WTC11 (cell line): ENCODE measurements at regions not wholly inside any gene's neighbourhood (a gene's known extent, or its start where the extent isn't known, plus 50 kb on each side); places are given as distances from the start of the nearest gene placed in this dataset.

Experiments
- ATAC-seq: fragments of 200-7000 bp; cut with Tn5 transposase; 2 replicates; pipeline ENCODE4 v1.10.0; 2021; ENCODE audit warnings: mild to moderate bottlenecking, moderate library complexity
- CTCF ChIA-PET: fragments of 300-600 bp; sonication (Branson Sonifier 250); formaldehyde crosslinking; loops from one replicate; lab custom pipeline; 2021; ENCODE audit warnings: antibody characterized with exemption; lab: Charles Lee
- POLR2A ChIA-PET: fragments of 350-600 bp; sonication (Branson Sonifier 250); formaldehyde crosslinking; loops from one replicate; lab custom pipeline; 2021; ENCODE audit warnings: antibody characterized with exemption; lab: Charles Lee
- DNase-seq: peaks from one replicate; pipeline ENCODE4 v3.0.0; 2021; ENCODE audit warnings: low spot score
- H3K27ac Mint-ChIP-seq: 2 replicates; pipeline ENCODE4 v1.8.0; 2021; ENCODE audit warnings: mixed read lengths
- H3K27me3 Mint-ChIP-seq: 2 replicates; pipeline ENCODE4 v1.8.0; 2021; ENCODE audit warnings: low read depth, mild to moderate bottlenecking, moderate library complexity, mixed read lengths
- H3K36me3 Mint-ChIP-seq: 2 replicates; pipeline ENCODE4 v1.8.0; 2021; ENCODE audit warnings: mixed read lengths
- H3K4me1 Mint-ChIP-seq: 2 replicates; pipeline ENCODE4 v1.8.0; 2022; ENCODE audit warnings: mixed read lengths
- H3K4me3 Mint-ChIP-seq: 2 replicates; pipeline ENCODE4 v1.8.0; 2021; ENCODE audit warnings: mild to moderate bottlenecking, moderate library complexity, mixed read lengths
- H3K9me3 Mint-ChIP-seq: 2 replicates; pipeline ENCODE4 v1.8.0; 2021; ENCODE audit warnings: mixed read lengths
- ARID4B ChIP-seq: sonication (generic); formaldehyde crosslinking; IDR thresholded peaks from 2 replicates; pipeline ENCODE4 v1.8.0; 2023; ENCODE audit warnings: missing genetic modification reagents, mild to moderate bottlenecking, borderline replicate concordance
- CDX4 ChIP-seq: fragments of 250-450 bp; sonication (Bioruptor Pico); IDR thresholded peaks from 2 replicates; pipeline ENCODE4 v1.9.0; 2021; ENCODE audit warnings: moderate library complexity, mild to moderate bottlenecking, inconsistent platforms, borderline replicate concordance
- CREM ChIP-seq: sonication (generic); formaldehyde crosslinking; IDR thresholded peaks from 2 replicates; pipeline ENCODE4 v1.8.1; 2022; ENCODE audit warnings: mild to moderate bottlenecking, missing genetic modification reagents, moderate library complexity
- CTCF ChIP-seq: fragments of 200-600 bp; IDR thresholded peaks from 2 replicates; pipeline ENCODE4 v1.8.0; 2022; ENCODE audit warnings: antibody characterized with exemption
- FOXP1 ChIP-seq: sonication (generic); formaldehyde crosslinking; IDR thresholded peaks from 2 replicates; pipeline ENCODE4 v1.8.0; 2022; ENCODE audit warnings: missing genetic modification reagents, mild to moderate bottlenecking, moderate library complexity, borderline replicate concordance
- FOXP4 ChIP-seq: sonication (generic); formaldehyde crosslinking; IDR thresholded peaks from 2 replicates; pipeline ENCODE4 v1.8.0; 2022; ENCODE audit warnings: mild to moderate bottlenecking, missing genetic modification reagents
- GRHL2 ChIP-seq: fragments of 250-450 bp; sonication (Bioruptor Pico); IDR thresholded peaks from 2 replicates; pipeline ENCODE4 v1.8.0; 2022; ENCODE audit warnings: mild to moderate bottlenecking, moderate library complexity; ENCODE audit not compliant: insufficient replicate concordance, severe bottlenecking
- GTF2I ChIP-seq: fragments of 250-450 bp; sonication (Bioruptor Pico); conservative IDR thresholded peaks from 2 replicates; pipeline ENCODE4 v1.4.0; 2021; ENCODE audit warnings: mild to moderate bottlenecking
- JAZF1 ChIP-seq: fragments of 250-450 bp; sonication (Bioruptor Pico); IDR thresholded peaks from 2 replicates; pipeline ENCODE4 v1.9.0; 2021; ENCODE audit warnings: moderate library complexity, mild to moderate bottlenecking, inconsistent platforms
- JUN ChIP-seq: sonication (generic); formaldehyde crosslinking; IDR thresholded peaks from 2 replicates; pipeline ENCODE4 v1.8.0; 2023; ENCODE audit warnings: mild to moderate bottlenecking, missing genetic modification reagents
- MAX ChIP-seq: sonication (generic); formaldehyde crosslinking; IDR thresholded peaks from 2 replicates; pipeline ENCODE4 v1.8.0; 2022; ENCODE audit warnings: mild to moderate bottlenecking, missing genetic modification reagents
- MYBL2 ChIP-seq: sonication (generic); formaldehyde crosslinking; IDR thresholded peaks from 2 replicates; pipeline ENCODE4 v1.8.1; 2023; ENCODE audit warnings: mild to moderate bottlenecking, moderate library complexity, missing genetic modification reagents
- NFATC4 ChIP-seq: fragments of 250-450 bp; sonication (Bioruptor Pico); IDR thresholded peaks from 2 replicates; pipeline ENCODE4 v1.9.0; 2021; ENCODE audit warnings: mild to moderate bottlenecking
- NFE2L1 ChIP-seq: sonication (generic); formaldehyde crosslinking; IDR thresholded peaks from 2 replicates; pipeline ENCODE4 v1.8.1; 2023; ENCODE audit warnings: missing genetic modification reagents
- NFYB ChIP-seq: sonication (generic); formaldehyde crosslinking; conservative IDR thresholded peaks from 2 replicates; pipeline ENCODE4 v1.8.0; 2022; ENCODE audit warnings: low read depth, missing genetic modification reagents
- NR2C2 ChIP-seq: sonication (generic); formaldehyde crosslinking; IDR thresholded peaks from 2 replicates; pipeline ENCODE4 v1.8.0; 2022; ENCODE audit warnings: mild to moderate bottlenecking, missing genetic modification reagents
- PRRX2 ChIP-seq: fragments of 250-450 bp; sonication (Bioruptor Pico); IDR thresholded peaks from 2 replicates; pipeline ENCODE4 v1.8.0; 2021; ENCODE audit warnings: mild to moderate bottlenecking
- SMAD3 ChIP-seq: sonication (generic); formaldehyde crosslinking; IDR thresholded peaks from 2 replicates; pipeline ENCODE4 v1.8.0; 2022; ENCODE audit warnings: missing genetic modification reagents, mild to moderate bottlenecking, borderline replicate concordance
- SOX15 ChIP-seq: fragments of 250-450 bp; sonication (Bioruptor Pico); IDR thresholded peaks from 2 replicates; pipeline ENCODE4 v1.9.0; 2021; ENCODE audit warnings: mild to moderate bottlenecking
- STAT6 ChIP-seq: sonication (generic); formaldehyde crosslinking; conservative IDR thresholded peaks from 2 replicates; pipeline ENCODE4 v1.8.1; 2023; ENCODE audit warnings: mild to moderate bottlenecking, low read depth, missing genetic modification reagents, moderate library complexity
- TP53 ChIP-seq: sonication (generic); formaldehyde crosslinking; IDR thresholded peaks from 2 replicates; pipeline ENCODE4 v1.8.1; 2023; ENCODE audit warnings: mild to moderate bottlenecking, missing genetic modification reagents
- ZMAT4 ChIP-seq: fragments of 250-450 bp; sonication (Bioruptor Pico); IDR thresholded peaks from 2 replicates; pipeline ENCODE4 v1.9.0; 2021; ENCODE audit warnings: mild to moderate bottlenecking
- ZNF219 ChIP-seq: sonication (generic); formaldehyde crosslinking; IDR thresholded peaks from 2 replicates; pipeline ENCODE4 v1.8.0; 2023; ENCODE audit warnings: missing genetic modification reagents, mild to moderate bottlenecking, borderline replicate concordance
- ZNF423 ChIP-seq: fragments of 250-450 bp; sonication (Bioruptor Pico); IDR thresholded peaks from 2 replicates; pipeline ENCODE4 v2.1.2; 2022; ENCODE audit warnings: mild to moderate bottlenecking, moderate library complexity
- ZNF671 ChIP-seq: fragments of 250-450 bp; sonication (Bioruptor Pico); IDR thresholded peaks from 2 replicates; pipeline ENCODE4 v1.8.0; 2021; ENCODE audit warnings: mild to moderate bottlenecking

- H3K36me3 Mint-ChIP-seq = no peaks in the 10 kb centered on the region
- DNase-seq (no peak), ATAC-seq (no peak)
- H3K4me1 Mint-ChIP-seq = 0 out of 2 replicates have a peak, but pooled peaks cover 6% of the 10 kb centered on the region
- POLR2A ChIA-PET = no interaction called here
- no peaks in the 10 kb centered on the region for H3K27me3 Mint-ChIP-seq
- no peak overlapping the region for H3K4me3 Mint-ChIP-seq
- H3K27ac Mint-ChIP-seq = no peak overlapping the region
- CTCF ChIA-PET = no interaction called here
- no peak for TF ChIP-seq ZNF219 (CRISPR knock-in tag)
- TF ChIP-seq GTF2I (CRISPR knock-in tag) = no peak
- TF ChIP-seq MYBL2 = no peak
- TF ChIP-seq STAT6 (CRISPR knock-in tag) = no peak
- no peak for TF ChIP-seq NR2C2 (CRISPR knock-in tag)
- TF ChIP-seq NFATC4 (CRISPR knock-in tag) = no peak
- no peak for TF ChIP-seq FOXP4 (CRISPR knock-in tag)
- no peak for TF ChIP-seq ZNF671 (CRISPR knock-in tag)
- TF ChIP-seq ZMAT4 = no peak
- TF ChIP-seq TP53 (CRISPR knock-in tag) = no peak
- no peak for TF ChIP-seq GRHL2 (CRISPR knock-in tag)
- TF ChIP-seq FOXP1 (CRISPR knock-in tag) = no peak
- TF ChIP-seq CDX4 (CRISPR knock-in tag) = no peak
- no peak for TF ChIP-seq PRRX2 (CRISPR knock-in tag)
- no peak for TF ChIP-seq CTCF
- no peak for TF ChIP-seq MAX (CRISPR knock-in tag)
- no peaks in the 10 kb centered on the region for H3K9me3 Mint-ChIP-seq
Observed at GRCh38 chr1:102186536-102186935, 189.8 kb upstream of the OLFM3 start.

GRCh38 chr1:102185260-102185659 is 188.5 kb upstream of the OLFM3 start:
- 0 out of 2 replicates have a peak, but pooled peaks cover 6% of the 10 kb centered on the region for H3K4me1 Mint-ChIP-seq
- no peak for ATAC-seq
- H3K4me3 Mint-ChIP-seq = no peak overlapping the region
- ChIA-PET CTCF (no interaction called here), POLR2A (no interaction called here)
- no peak for DNase-seq
- TF ChIP-seq CREM (CRISPR knock-in tag) (no peak), FOXP1 (CRISPR knock-in tag) (no peak), ZNF423 (no peak), ARID4B (no peak), SOX15 (no peak), JAZF1 (CRISPR knock-in tag) (no peak), JUN (CRISPR knock-in tag) (no peak), SMAD3 (CRISPR knock-in tag) (no peak), NFE2L1 (no peak), NFYB (CRISPR knock-in tag) (no peak), MYBL2 (no peak)
- H3K36me3 Mint-ChIP-seq = no peaks in the 10 kb centered on the region
- H3K27me3 Mint-ChIP-seq = no peaks in the 10 kb centered on the region
- H3K9me3 Mint-ChIP-seq = no peaks in the 10 kb centered on the region
- H3K27ac Mint-ChIP-seq = no peak overlapping the region
